IMR-90 (cell line): ENCODE measurements at regions not wholly inside any gene's neighbourhood (a gene's known extent, or its start where the extent isn't known, plus 50 kb on each side); places are given as distances from the start of the nearest gene placed in this dataset.

ENCODE experiments used
- ATAC-seq: fragments of 200-7000 bp; cut with Tn5 transposase; 2 replicates; pipeline ENCODE4 v1.9.1; 2020; ENCODE audit warnings: low read depth, mild to moderate bottlenecking, moderate library complexity
- BruUV-seq: library from RNA; stranded (reverse); fragments of 400-500 nt; replicated peaks from 2 replicates; lab custom pipeline; 2021; lab: Mats Ljungman, UMichigan
- CTCF ChIA-PET: fragments of 300-600 bp; formaldehyde crosslinking; extraction: SDS; loops from one replicate; lab custom pipeline; 2021; ENCODE audit warnings: antibody characterized with exemption; lab: Yijun Ruan, JAX
- POLR2A ChIA-PET: fragments of 300-600 bp; sonication (Branson Sonifier 250); formaldehyde crosslinking; loops from one replicate; lab custom pipeline; 2022; ENCODE audit warnings: antibody characterized with exemption; ENCODE audit not compliant: unreplicated experiment; lab: Charles Lee
- DNase-seq: peaks from one replicate; pipeline ENCODE4 v3.0.0; 2013
- H2AFZ ChIP-seq: replicated peaks from 2 replicates; pipeline ENCODE3; 2013; ENCODE audit warnings: low read length, mild to moderate bottlenecking; ENCODE audit not compliant: poor library complexity
- H2AK5ac ChIP-seq: 2 replicates; pipeline ENCODE4 v1.6.1; 2013; ENCODE audit warnings: low read depth, low read length, inconsistent platforms
- H2AK9ac ChIP-seq: replicated peaks from 2 replicates; pipeline ENCODE3; 2013; ENCODE audit warnings: mild to moderate bottlenecking, low read depth, low read length, moderate library complexity; ENCODE audit not compliant: poor library complexity
- H2BK120ac ChIP-seq: 2 replicates; pipeline ENCODE4 v1.6.1; 2013; ENCODE audit warnings: low read depth, low read length, inconsistent platforms
- H2BK15ac ChIP-seq: 3 replicates; pipeline ENCODE4 v1.6.1; 2013; ENCODE audit warnings: low read depth, low read length, inconsistent platforms
- H2BK20ac ChIP-seq: 2 replicates; pipeline ENCODE4 v1.6.1; 2013; ENCODE audit warnings: low read depth, mild to moderate bottlenecking, inconsistent platforms, low read length, moderate library complexity
- H2BK5ac ChIP-seq: 2 replicates; pipeline ENCODE4 v1.6.1; 2013; ENCODE audit warnings: mild to moderate bottlenecking, low read depth, low read length, inconsistent platforms; ENCODE audit not compliant: poor library complexity, severe bottlenecking
- H3K14ac ChIP-seq: replicated peaks from 2 replicates; pipeline ENCODE4 v1.6.1; 2013; ENCODE audit warnings: low read depth, low read length, inconsistent platforms
- H3K18ac ChIP-seq: 2 replicates; pipeline ENCODE4 v1.6.1; 2013; ENCODE audit warnings: low read depth, low read length, control low read depth
- H3K23ac ChIP-seq: 2 replicates; pipeline ENCODE4 v1.6.1; 2013; ENCODE audit warnings: low read depth, low read length, inconsistent platforms
- H3K27ac ChIP-seq: 2 replicates; pipeline ENCODE4 v1.5.1; 2013; ENCODE audit warnings: mild to moderate bottlenecking, control low read depth, low read length; ENCODE audit not compliant: insufficient read depth
- H3K27me3 ChIP-seq: 2 replicates; pipeline ENCODE4 v1.6.1; 2013; ENCODE audit warnings: low read length; ENCODE audit not compliant: control insufficient read depth, insufficient read depth
- H3K36me3 ChIP-seq: 2 replicates; pipeline ENCODE4 v1.6.1; 2013; ENCODE audit warnings: low read length, mixed read lengths; ENCODE audit not compliant: control insufficient read depth, insufficient read depth
- H3K4ac ChIP-seq: 2 replicates; pipeline ENCODE4 v1.6.1; 2013; ENCODE audit warnings: low read depth, low read length, inconsistent platforms
- H3K4me1 ChIP-seq: 2 replicates; pipeline ENCODE4 v1.6.1; 2013; ENCODE audit warnings: low read length, mixed read lengths; ENCODE audit not compliant: control insufficient read depth, insufficient read depth
- H3K4me2 ChIP-seq: 2 replicates; pipeline ENCODE4 v1.6.1; 2013; ENCODE audit warnings: low read depth, mild to moderate bottlenecking, control low read depth, low read length, moderate library complexity
- H3K4me3 ChIP-seq: 2 replicates; pipeline ENCODE4 v1.5.1; 2013; ENCODE audit warnings: low read depth, mild to moderate bottlenecking, control low read depth, low read length, moderate library complexity; ENCODE audit not compliant: insufficient read depth
- H3K56ac ChIP-seq: 2 replicates; pipeline ENCODE4 v1.6.1; 2013; ENCODE audit warnings: low read length, inconsistent platforms; ENCODE audit not compliant: insufficient read depth; ENCODE audit errors: extremely low read depth
- H3K79me1 ChIP-seq, 2 experiments: 2 replicates each; pipeline ENCODE4 v1.6.1; 2013; ENCODE audit warnings: low read length in 2 of 2, inconsistent platforms in 1 of 2, low read depth in 1 of 2
- H3K9ac ChIP-seq: 2 replicates; pipeline ENCODE4 v1.6.1; 2013; ENCODE audit warnings: low read depth, low read length, control low read depth
- H3K9me1 ChIP-seq: 2 replicates; pipeline ENCODE4 v1.6.1; 2013; ENCODE audit warnings: low read length, inconsistent platforms; ENCODE audit not compliant: insufficient read depth
- H3K9me3 ChIP-seq: 2 replicates; pipeline ENCODE4 v1.6.1; 2013; ENCODE audit warnings: low read length; ENCODE audit not compliant: control insufficient read depth, insufficient read depth
- H4K20me1 ChIP-seq: 2 replicates; pipeline ENCODE4 v1.6.1; 2013; ENCODE audit warnings: low read length, inconsistent platforms; ENCODE audit not compliant: insufficient read depth
- H4K5ac ChIP-seq: 2 replicates; pipeline ENCODE4 v1.6.1; 2013; ENCODE audit warnings: mild to moderate bottlenecking, low read depth, low read length, control low read depth
- H4K8ac ChIP-seq, 2 experiments: 2 replicates each; pipeline ENCODE4 v1.6.1; 2013; ENCODE audit warnings: low read depth in 2 of 2, low read length in 2 of 2, control low read depth in 1 of 2, inconsistent platforms in 1 of 2
- H4K91ac ChIP-seq: 2 replicates; pipeline ENCODE4 v1.6.1; 2013; ENCODE audit warnings: low read depth, low read length, inconsistent platforms; ENCODE audit not compliant: insufficient read depth
- BHLHE40 ChIP-seq: fragments of 150-350 bp; IDR thresholded peaks from 2 replicates; pipeline ENCODE4 v1.6.1; 2016; ENCODE audit warnings: mild to moderate bottlenecking, low read depth, low read length
- CEBPB ChIP-seq: IDR thresholded peaks from 2 replicates; pipeline ENCODE4 v1.6.1; 2012; ENCODE audit warnings: low read depth, low read length, improper control_type of control experiment
- CHD1 ChIP-seq: IDR thresholded peaks from 2 replicates; pipeline ENCODE4 v1.6.1; 2012; ENCODE audit warnings: low read depth, low read length, improper control_type of control experiment
- CTCF ChIP-seq: conservative IDR thresholded peaks from 2 replicates; pipeline ENCODE4 v1.5.1; 2012; ENCODE audit warnings: mild to moderate bottlenecking, low read depth, low read length, improper control_type of control experiment
- ELK1 ChIP-seq: fragments of 150-350 bp; IDR thresholded peaks from 2 replicates; pipeline ENCODE4 v1.6.1; 2016; ENCODE audit warnings: low read depth, mild to moderate bottlenecking, low read length, moderate library complexity, borderline replicate concordance
- FOS ChIP-seq: fragments of 150-350 bp; IDR thresholded peaks from 2 replicates; pipeline ENCODE4 v1.6.1; 2016; ENCODE audit warnings: low read depth, low read length
- MAFK ChIP-seq: IDR thresholded peaks from 2 replicates; pipeline ENCODE4 v1.6.1; 2012; ENCODE audit warnings: low read depth, low read length, improper control_type of control experiment
- MAZ ChIP-seq: IDR thresholded peaks from 2 replicates; pipeline ENCODE4 v1.6.1; 2012; ENCODE audit warnings: low read depth, mild to moderate bottlenecking, low read length, improper control_type of control experiment, moderate library complexity, borderline replicate concordance
- MXI1 ChIP-seq: IDR thresholded peaks from 2 replicates; pipeline ENCODE4 v1.6.1; 2012; ENCODE audit warnings: low read depth, mild to moderate bottlenecking, low read length, moderate library complexity, borderline replicate concordance
- NFE2L2 ChIP-seq: fragments of 150-350 bp; IDR thresholded peaks from 2 replicates; pipeline ENCODE4 v1.6.1; 2016; ENCODE audit warnings: low read depth, mild to moderate bottlenecking, low read length
- POLR2A ChIP-seq: IDR thresholded peaks from 2 replicates; pipeline ENCODE4 v1.6.1; 2012; ENCODE audit warnings: mild to moderate bottlenecking, low read depth, low read length
- RAD21 ChIP-seq: IDR thresholded peaks from 2 replicates; pipeline ENCODE4 v1.6.1; 2012; ENCODE audit warnings: low read length, improper control_type of control experiment
- RFX5 ChIP-seq: IDR thresholded peaks from 2 replicates; pipeline ENCODE4 v1.8.0; 2012; ENCODE audit warnings: low read depth, mild to moderate bottlenecking, low read length, moderate library complexity
- SMC3 ChIP-seq: fragments of 150-350 bp; IDR thresholded peaks from 2 replicates; pipeline ENCODE4 v1.6.1; 2016; ENCODE audit warnings: low read depth, mild to moderate bottlenecking, antibody characterized with exemption, low read length, moderate library complexity
- USF2 ChIP-seq: fragments of 150-350 bp; IDR thresholded peaks from 2 replicates; pipeline ENCODE4 v1.6.1; 2017; ENCODE audit warnings: mild to moderate bottlenecking, antibody characterized with exemption, low read length, low read depth
- WGBS, 2 experiments: methylation state at CpG; one replicate each; pipeline versions ENCODE4 v1.1.5 to v1.1.7; 2013; ENCODE audit warnings: missing lambda C conversion rate in 2 of 2; ENCODE audit not compliant: insufficient read length in 1 of 2; ENCODE audit errors: extremely low coverage in 2 of 2; 5-methylcytosine and 5-hydroxymethylcytosine counted together
- dilution Hi-C: fragments of 300-500 bp; cut with HindIII; formaldehyde crosslinking; loops from one replicate; pipeline ENCODE4 v1.14.3; 2018; ENCODE audit warnings: low sequenced_read_pairs; ENCODE audit not compliant: unreplicated experiment
- in situ Hi-C: fragments of 300-500 bp; cut with MboI; formaldehyde crosslinking; loops from 3 replicates; pipeline ENCODE4 v1.14.3; 2019; ENCODE audit warnings: low sequenced_read_pairs, inconsistent platforms, mixed read lengths
- intact Hi-C: fragments of 100-400 bp; cut with micrococcal nuclease; formaldehyde crosslinking; loops from 2 replicates; pipeline ENCODE4 v1.10.0; 2022

GRCh38 chr9:99414321-99414720 lies 192.2 kb downstream of the SEC61B start:
- BruUV-seq = no TSS peak
- Histone ChIP-seq H3K27ac (no peak overlapping the region), H3K4me1 (peaks cover 3% of the 10 kb centered on the region), H2AK5ac (no peak overlapping the region), H3K9ac (no peak overlapping the region), H3K4me2 (no peak overlapping the region), H2BK15ac (no peak overlapping the region), H3K4me3 (no peak overlapping the region), H3K27me3 (no peaks in the 10 kb centered on the region), H2BK5ac (no peak overlapping the region), H4K8ac (no peak overlapping the region), H3K79me1 (no peaks in the 10 kb centered on the region), H3K9me3 (no peaks in the 10 kb centered on the region), H3K56ac (no peak overlapping the region), H3K18ac (no peak overlapping the region), H2BK120ac (no peak overlapping the region), H3K14ac (no peak overlapping the region; the same call in 1 of the 2 replicates), H3K9me1 (0 out of 2 replicates have a peak, but pooled peaks cover 3% of the 10 kb centered on the region), H4K20me1 (no peaks in the 10 kb centered on the region), H2AFZ (no peak overlapping the region), H3K36me3 (no peaks in the 10 kb centered on the region), H4K91ac (no peak overlapping the region), H2AK9ac (no peak overlapping the region), H3K4ac (no peak overlapping the region), H2BK20ac (no peak overlapping the region), H4K5ac (no peak overlapping the region), H3K23ac (no peak overlapping the region)
- intact Hi-C loops = no loop called here
- POLR2A ChIA-PET = no interaction called here
- DNase-seq (no peak), ATAC-seq (no peak)
- WGBS, 2 experiments = 100% methylated on average over 1 of the region's 1 CpG; no CpG with 5 or more reads in 1 of the 2 experiments
- CTCF ChIA-PET = no interaction called here
- dilution Hi-C loops = no loop called here
- no peak for TF ChIP-seq SMC3
- TF ChIP-seq MAFK = no peak
- TF ChIP-seq CEBPB = no peak
- TF ChIP-seq NFE2L2 = no peak
- TF ChIP-seq MXI1 = no peak
- no peak for TF ChIP-seq FOS
- no peak for TF ChIP-seq POLR2A
- TF ChIP-seq RFX5 = no peak
- no peak for TF ChIP-seq ELK1
- TF ChIP-seq CTCF = no peak
- no peak for TF ChIP-seq CHD1
- no peak for TF ChIP-seq RAD21
- TF ChIP-seq USF2 = no peak
- TF ChIP-seq BHLHE40 = no peak
- no peak for TF ChIP-seq MAZ
- in situ Hi-C loops = no loop called here
